ENCODE measurements at regions not wholly inside any gene's neighbourhood (a gene's known extent, or its start where the extent isn't known, plus 50 kb on each side); places are given as distances from the start of the nearest gene placed in this dataset.

- H3K27ac Mint-ChIP-seq = no peak overlapping the region
- no peaks in the 10 kb centered on the region for H3K27me3 Mint-ChIP-seq (ENCODE audit: insufficient read depth, low read depth)
These were observed 400.9 kb upstream of the CYLC2 start for GRCh38 chr9:102594241-102594640.

GRCh38 chr9:102587281-102587680, 407.9 kb upstream of the CYLC2 start:
- no peaks in the 10 kb centered on the region for H3K4me1 ChIP-seq

More at GRCh38 chr9:102594241-102594640, 400.9 kb upstream of the CYLC2 start:
- Histone ChIP-seq H3K4me1 (no peaks in the 10 kb centered on the region), H3F3A (ENCODE audit: low read depth) (no peaks in the 10 kb centered on the region), H3K27ac (no peak overlapping the region), H3K4me3 (no peak overlapping the region), H3K9me3 (ENCODE audit: low read depth) (peaks cover 6% of the 10 kb centered on the region), H3K4me2 (no peak overlapping the region), H2AFZ (replicated peaks) (no peak overlapping the region), H3K36me3 (no peaks in the 10 kb centered on the region), H3K79me2 (ENCODE audit: low read depth) (no peaks in the 10 kb centered on the region), H3K9ac (no peak overlapping the region), H4K20me1 (ENCODE audit: low read depth) (no peaks in the 10 kb centered on the region), H3K27me3 (no peaks in the 10 kb centered on the region)
- Mint-ChIP-seq H3K9me3 (peaks cover 2% of the 10 kb centered on the region), H3K4me1 (peaks cover under 1% of the 10 kb centered on the region), H3K4me3 (no peak overlapping the region), H3K36me3 (no peaks in the 10 kb centered on the region)
- TF ChIP-seq EZH2 (IDR thresholded peaks at IDR 0.05) (no peak), EZH2phosphoT487 (IDR thresholded peaks at IDR 0.05) (no peak), CTCF (IDR thresholded peaks at IDR 0.05) (no peak)
- DNase-seq (ENCODE audit: low spot score) = no peak

GRCh38 chr9:102569436-102569835, 425.7 kb upstream of the CYLC2 start:
- Histone ChIP-seq H3K27me3 (no peaks in the 10 kb centered on the region), H3K4me3 (no peak overlapping the region), H3K36me3 (no peaks in the 10 kb centered on the region), H3K27ac (no peak overlapping the region), H2AFZ (replicated peaks) (no peak overlapping the region), H4K20me1 (ENCODE audit: low read depth) (no peaks in the 10 kb centered on the region), H3K4me1 (no peaks in the 10 kb centered on the region), H3K79me2 (ENCODE audit: low read depth) (no peaks in the 10 kb centered on the region), H3K9me3 (ENCODE audit: low read depth) (peaks cover 9% of the 10 kb centered on the region), H3K9ac (no peak overlapping the region), H3F3A (ENCODE audit: low read depth) (no peaks in the 10 kb centered on the region), H3K4me2 (no peak overlapping the region)
- Mint-ChIP-seq H3K36me3 (no peaks in the 10 kb centered on the region), H3K4me1 (no peaks in the 10 kb centered on the region), H3K27me3 (ENCODE audit: insufficient read depth, low read depth) (peaks cover 2% of the 10 kb centered on the region), H3K27ac (no peak overlapping the region), H3K4me3 (no peak overlapping the region), H3K9me3 (no peaks in the 10 kb centered on the region)
- DNase-seq (ENCODE audit: low spot score) = no peak
- TF ChIP-seq EZH2phosphoT487 (IDR thresholded peaks at IDR 0.05) (no peak), CTCF (IDR thresholded peaks at IDR 0.05) (no peak), EZH2 (IDR thresholded peaks at IDR 0.05) (no peak)

More at GRCh38 chr9:102587281-102587680, 407.9 kb upstream of the CYLC2 start:
- no peaks in the 10 kb centered on the region for H3K9me3 Mint-ChIP-seq
- no peak overlapping the region for H3K4me3 Mint-ChIP-seq
- DNase-seq (ENCODE audit: low spot score) = no peak
- Histone ChIP-seq H4K20me1 (ENCODE audit: low read depth) (no peaks in the 10 kb centered on the region), H3K79me2 (ENCODE audit: low read depth) (no peaks in the 10 kb centered on the region), H3K4me2 (no peak overlapping the region), H2AFZ (replicated peaks) (no peak overlapping the region), H3K4me3 (no peak overlapping the region), H3K9me3 (ENCODE audit: low read depth) (no peaks in the 10 kb centered on the region), H3K36me3 (no peaks in the 10 kb centered on the region), H3K27me3 (no peaks in the 10 kb centered on the region), H3K9ac (no peak overlapping the region), H3K27ac (no peak overlapping the region), H3F3A (ENCODE audit: low read depth) (no peaks in the 10 kb centered on the region)
- H3K4me1 Mint-ChIP-seq = peaks cover 2% of the 10 kb centered on the region
- H3K27me3 Mint-ChIP-seq (ENCODE audit: insufficient read depth, low read depth) = peaks cover 2% of the 10 kb centered on the region
- H3K27ac Mint-ChIP-seq = no peak overlapping the region
- TF ChIP-seq EZH2 (IDR thresholded peaks at IDR 0.05) (no peak), EZH2phosphoT487 (IDR thresholded peaks at IDR 0.05) (no peak), CTCF (IDR thresholded peaks at IDR 0.05) (no peak)
- no peaks in the 10 kb centered on the region for H3K36me3 Mint-ChIP-seq

Data from neural progenitor cell (in vitro differentiated cells).